Central memory CD4-positive, alpha-beta T cell (primary cell): ENCODE measurements at regions not wholly inside any gene's neighbourhood (a gene's known extent, or its start where the extent isn't known, plus 50 kb on each side); places are given as distances from the start of the nearest gene placed in this dataset.

Experiments
- DNase-seq: peaks from one replicate; pipeline ENCODE4 v3.0.0; 2022

- DNase-seq = no peak
Observed at GRCh38 chr3:188077160-188077799, 76.7 kb upstream of the LPP start.

- no peak for DNase-seq
Observed at GRCh38 chr3:188080091-188080490, 73.9 kb upstream of the LPP start.

GRCh38 chr3:188082031-188082430 is 71.9 kb upstream of the LPP start:
- no peak for DNase-seq

GRCh38 chr3:188082450-188082849 is 71.5 kb upstream of the LPP start:
- no peak for DNase-seq

- DNase-seq = no peak
Observed at GRCh38 chr3:188083011-188083410, 70.9 kb upstream of the LPP start.

GRCh38 chr3:188084752-188085583 is 69.0 kb upstream of the LPP start:
- DNase-seq = no peak

GRCh38 chr3:188085584-188086560 is 68.1 kb upstream of the LPP start:
- no peak for DNase-seq

GRCh38 chr3:188088948-188089685 is 64.8 kb upstream of the LPP start:
- DNase-seq = no peak

- no peak for DNase-seq
Observed at GRCh38 chr3:188090620-188091309, 63.2 kb upstream of the LPP start.

- no peak for DNase-seq
Observed at GRCh38 chr3:188091746-188092145, 62.2 kb upstream of the LPP start.

GRCh38 chr3:188092648-188093047 is 61.3 kb upstream of the LPP start:
- no peak for DNase-seq

GRCh38 chr3:188095431-188095830 is 58.5 kb upstream of the LPP start:
- no peak for DNase-seq

GRCh38 chr3:188097791-188098190 is 56.2 kb upstream of the LPP start:
- no peak for DNase-seq

GRCh38 chr3:188099907-188100306 is 54.0 kb upstream of the LPP start:
- DNase-seq = no peak

- no peak for DNase-seq
Observed at GRCh38 chr3:188102861-188103547, 51.0 kb upstream of the LPP start.

- DNase-seq = no peak
Observed at GRCh38 chr3:188104050-188104449, 49.9 kb upstream of the LPP start.
